ENCODE measurements at regions not wholly inside any gene's neighbourhood (a gene's known extent, or its start where the extent isn't known, plus 50 kb on each side); places are given as distances from the start of the nearest gene placed in this dataset.

GRCh38 chr1:222920169-222920568 is 105.3 kb downstream of the DISP1 start:
- TF ChIP-seq, protein P1, sequence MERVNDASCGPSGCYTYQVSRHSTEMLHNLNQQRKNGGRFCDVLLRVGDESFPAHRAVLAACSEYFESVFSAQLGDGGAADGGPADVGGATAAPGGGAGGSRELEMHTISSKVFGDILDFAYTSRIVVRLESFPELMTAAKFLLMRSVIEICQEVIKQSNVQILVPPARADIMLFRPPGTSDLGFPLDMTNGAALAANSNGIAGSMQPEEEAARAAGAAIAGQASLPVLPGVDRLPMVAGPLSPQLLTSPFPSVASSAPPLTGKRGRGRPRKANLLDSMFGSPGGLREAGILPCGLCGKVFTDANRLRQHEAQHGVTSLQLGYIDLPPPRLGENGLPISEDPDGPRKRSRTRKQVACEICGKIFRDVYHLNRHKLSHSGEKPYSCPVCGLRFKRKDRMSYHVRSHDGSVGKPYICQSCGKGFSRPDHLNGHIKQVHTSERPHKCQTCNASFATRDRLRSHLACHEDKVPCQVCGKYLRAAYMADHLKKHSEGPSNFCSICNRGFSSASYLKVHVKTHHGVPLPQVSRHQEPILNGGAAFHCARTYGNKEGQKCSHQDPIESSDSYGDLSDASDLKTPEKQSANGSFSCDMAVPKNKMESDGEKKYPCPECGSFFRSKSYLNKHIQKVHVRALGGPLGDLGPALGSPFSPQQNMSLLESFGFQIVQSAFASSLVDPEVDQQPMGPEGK (CRISPR knock-in tag; IDR thresholded peaks at IDR 0.05; ENCODE audit: borderline replicate concordance), result no peak
- TF ChIP-seq RARB (CRISPR knock-in tag; IDR thresholded peaks at IDR 0.05) (no peak), ZFP30 (CRISPR knock-in tag; IDR thresholded peaks at IDR 0.05) (no peak)
